ENCODE measurements at regions not wholly inside any gene's neighbourhood (a gene's known extent, or its start where the extent isn't known, plus 50 kb on each side); places are given as distances from the start of the nearest gene placed in this dataset.
"Not testable (repeated sequence)": the region's sequence is repeated elsewhere in the genome, so short reads cannot be mapped to it uniquely, and the experiment has no call there.

- DNase-seq (ENCODE audit: low read depth) = no peak
- H3K4me3 ChIP-seq (ENCODE audit: low read depth, low read length) = no peak overlapping the region
- TF ChIP-seq CTCF (conservative IDR thresholded peaks at IDR 0.05; ENCODE audit: low read depth, low read length) = no peak
Observed at GRCh38 chr13:65378943-65379519, 1851.1 kb downstream of the PCDH9 start.

GRCh38 chr13:65378484-65378883 is 1851.7 kb downstream of the PCDH9 start:
- no peak for TF ChIP-seq CTCF (conservative IDR thresholded peaks at IDR 0.05; ENCODE audit: low read depth, low read length)
- no peak for DNase-seq (ENCODE audit: low read depth)

GRCh38 chr13:65368832-65369231 is 1861.3 kb downstream of the PCDH9 start:
- no peak for DNase-seq (ENCODE audit: low read depth)
- H3K4me3 ChIP-seq (ENCODE audit: low read depth, low read length) = no peak overlapping the region
- no peak for TF ChIP-seq CTCF (conservative IDR thresholded peaks at IDR 0.05; ENCODE audit: low read depth, low read length)

More at GRCh38 chr13:65378484-65378883, 1851.7 kb downstream of the PCDH9 start:
- H3K4me3 ChIP-seq (ENCODE audit: low read depth, low read length) = no peak overlapping the region

- no peak for DNase-seq (ENCODE audit: low read depth)
- H3K4me3 ChIP-seq (ENCODE audit: low read depth, low read length) = no peak overlapping the region
- no peak for TF ChIP-seq CTCF (conservative IDR thresholded peaks at IDR 0.05; ENCODE audit: low read depth, low read length)
Observed at GRCh38 chr13:65353951-65354350, 1876.2 kb downstream of the PCDH9 start.

GRCh38 chr13:65353150-65353549 is 1877.0 kb downstream of the PCDH9 start:
- not testable (repeated sequence) for DNase-seq (ENCODE audit: low read depth)

GRCh38 chr13:65347420-65348030 is 1882.6 kb downstream of the PCDH9 start:
- no peak for TF ChIP-seq CTCF (conservative IDR thresholded peaks at IDR 0.05; ENCODE audit: low read depth, low read length)
- no peak overlapping the region for H3K4me3 ChIP-seq (ENCODE audit: low read depth, low read length)
- DNase-seq (ENCODE audit: low read depth) = no peak

More at GRCh38 chr13:65353150-65353549, 1877.0 kb downstream of the PCDH9 start:
- not testable (repeated sequence) for H3K4me3 ChIP-seq (ENCODE audit: low read depth, low read length)

- no peak overlapping the region for H3K4me3 ChIP-seq (ENCODE audit: low read depth, low read length)
- no peak for DNase-seq (ENCODE audit: low read depth)
- no peak for TF ChIP-seq CTCF (conservative IDR thresholded peaks at IDR 0.05; ENCODE audit: low read depth, low read length)
Observed at GRCh38 chr13:65343898-65344663, 1886.1 kb downstream of the PCDH9 start.
